ENCODE measurements at regions not wholly inside any gene's neighbourhood (a gene's known extent, or its start where the extent isn't known, plus 50 kb on each side); places are given as distances from the start of the nearest gene placed in this dataset.
"Not testable (repeated sequence)": the region's sequence is repeated elsewhere in the genome, so short reads cannot be mapped to it uniquely, and the experiment has no call there.

GRCh38 chr9:65420771-65421170 lies 135.8 kb upstream of the FOXD4L5 start:
- Histone ChIP-seq H4K20me1 (ENCODE audit: insufficient read depth, low read length) (no peaks in the 10 kb centered on the region), H3K27ac (ENCODE audit: low read depth, low read length, poor library complexity, severe bottlenecking) (no peak overlapping the region), H3K36me3 (ENCODE audit: insufficient read depth, low read length) (no peaks in the 10 kb centered on the region), H3K4me1 (ENCODE audit: insufficient read depth, low read length, poor library complexity, severe bottlenecking) (no peaks in the 10 kb centered on the region), H3K4me2 (ENCODE audit: low read length) (no peak overlapping the region), H3K79me2 (ENCODE audit: insufficient read depth, low read depth, low read length) (no peaks in the 10 kb centered on the region), H2AFZ (ENCODE audit: low read length) (no peak overlapping the region), H3K4me3 (ENCODE audit: low read depth, low read length, poor library complexity, severe bottlenecking) (no peak overlapping the region), H3K9me2 (ENCODE audit: insufficient read depth, low read length) (no peaks in the 10 kb centered on the region), H3K9me3 (ENCODE audit: low read length) (no peaks in the 10 kb centered on the region)
- intact Hi-C loops (cut with micrococcal nuclease; ENCODE audit: unreplicated experiment): no loop called here
- CTCF ChIA-PET (ENCODE audit: unreplicated experiment): no interaction called here
- POLR2A ChIA-PET: no interaction called here
- DNase-seq (ENCODE audit: low spot score): no peak
- no peak for TF ChIP-seq EZH2phosphoT487 (IDR thresholded peaks at IDR 0.05; ENCODE audit: borderline replicate concordance, low read depth, low read length)
- TF ChIP-seq CTCF (conservative IDR thresholded peaks at IDR 0.05; ENCODE audit: low read length): no peak
- no TSS peak for BruUV-seq (replicated peaks)

- DNase-seq (ENCODE audit: low spot score); CTCF ChIA-PET (ENCODE audit: unreplicated experiment); H3K36me3 ChIP-seq (ENCODE audit: insufficient read depth, low read length); H3K4me3 ChIP-seq (ENCODE audit: low read depth, low read length, poor library complexity, severe bottlenecking); H3K4me1 ChIP-seq (ENCODE audit: insufficient read depth, low read length, poor library complexity, severe bottlenecking); intact Hi-C loops (cut with micrococcal nuclease; ENCODE audit: unreplicated experiment); H3K79me2 ChIP-seq (ENCODE audit: insufficient read depth, low read depth, low read length); BruUV-seq (replicated peaks); H2AFZ ChIP-seq (ENCODE audit: low read length); H3K9me2 ChIP-seq (ENCODE audit: insufficient read depth, low read length); H3K9me3 ChIP-seq (ENCODE audit: low read length); H3K27ac ChIP-seq (ENCODE audit: low read depth, low read length, poor library complexity, severe bottlenecking); H3K4me2 ChIP-seq (ENCODE audit: low read length); H4K20me1 ChIP-seq (ENCODE audit: insufficient read depth, low read length); POLR2A ChIA-PET: not testable (repeated sequence)
Observed at GRCh38 chr9:65418966-65419365, 134.0 kb upstream of the FOXD4L5 start.

GRCh38 chr9:65416948-65417347 lies 131.9 kb upstream of the FOXD4L5 start:
- H2AFZ ChIP-seq (ENCODE audit: low read length); H3K9me3 ChIP-seq (ENCODE audit: low read length); H3K36me3 ChIP-seq (ENCODE audit: insufficient read depth, low read length); CTCF ChIA-PET (ENCODE audit: unreplicated experiment); H3K79me2 ChIP-seq (ENCODE audit: insufficient read depth, low read depth, low read length); H3K4me1 ChIP-seq (ENCODE audit: insufficient read depth, low read length, poor library complexity, severe bottlenecking); H3K4me3 ChIP-seq (ENCODE audit: low read depth, low read length, poor library complexity, severe bottlenecking); DNase-seq (ENCODE audit: low spot score); intact Hi-C loops (cut with micrococcal nuclease; ENCODE audit: unreplicated experiment); H4K20me1 ChIP-seq (ENCODE audit: insufficient read depth, low read length); POLR2A ChIA-PET; H3K9me2 ChIP-seq (ENCODE audit: insufficient read depth, low read length); BruUV-seq (replicated peaks); H3K27ac ChIP-seq (ENCODE audit: low read depth, low read length, poor library complexity, severe bottlenecking); H3K4me2 ChIP-seq (ENCODE audit: low read length): not testable (repeated sequence)

- H3K79me2 ChIP-seq (ENCODE audit: insufficient read depth, low read depth, low read length); intact Hi-C loops (cut with micrococcal nuclease; ENCODE audit: unreplicated experiment); POLR2A ChIA-PET; H3K36me3 ChIP-seq (ENCODE audit: insufficient read depth, low read length); H2AFZ ChIP-seq (ENCODE audit: low read length); BruUV-seq (replicated peaks); H3K27ac ChIP-seq (ENCODE audit: low read depth, low read length, poor library complexity, severe bottlenecking); H3K4me3 ChIP-seq (ENCODE audit: low read depth, low read length, poor library complexity, severe bottlenecking); CTCF ChIA-PET (ENCODE audit: unreplicated experiment); H3K4me2 ChIP-seq (ENCODE audit: low read length); DNase-seq (ENCODE audit: low spot score); H4K20me1 ChIP-seq (ENCODE audit: insufficient read depth, low read length); H3K9me2 ChIP-seq (ENCODE audit: insufficient read depth, low read length); H3K9me3 ChIP-seq (ENCODE audit: low read length); H3K4me1 ChIP-seq (ENCODE audit: insufficient read depth, low read length, poor library complexity, severe bottlenecking): not testable (repeated sequence)
Observed at GRCh38 chr9:65414249-65414648, 129.2 kb upstream of the FOXD4L5 start.

- H3K27ac ChIP-seq (ENCODE audit: low read depth, low read length, poor library complexity, severe bottlenecking); H3K9me3 ChIP-seq (ENCODE audit: low read length); H3K4me1 ChIP-seq (ENCODE audit: insufficient read depth, low read length, poor library complexity, severe bottlenecking); CTCF ChIA-PET (ENCODE audit: unreplicated experiment); H3K79me2 ChIP-seq (ENCODE audit: insufficient read depth, low read depth, low read length); intact Hi-C loops (cut with micrococcal nuclease; ENCODE audit: unreplicated experiment); POLR2A ChIA-PET; BruUV-seq (replicated peaks); H3K4me2 ChIP-seq (ENCODE audit: low read length); DNase-seq (ENCODE audit: low spot score); H3K4me3 ChIP-seq (ENCODE audit: low read depth, low read length, poor library complexity, severe bottlenecking); H4K20me1 ChIP-seq (ENCODE audit: insufficient read depth, low read length); H2AFZ ChIP-seq (ENCODE audit: low read length); H3K9me2 ChIP-seq (ENCODE audit: insufficient read depth, low read length); H3K36me3 ChIP-seq (ENCODE audit: insufficient read depth, low read length): not testable (repeated sequence)
Observed at GRCh38 chr9:65413371-65413770, 128.4 kb upstream of the FOXD4L5 start.

All from OCI-LY7 (cell line).